ENCODE measurements at regions not wholly inside any gene's neighbourhood (a gene's known extent, or its start where the extent isn't known, plus 50 kb on each side); places are given as distances from the start of the nearest gene placed in this dataset.

DNA sequence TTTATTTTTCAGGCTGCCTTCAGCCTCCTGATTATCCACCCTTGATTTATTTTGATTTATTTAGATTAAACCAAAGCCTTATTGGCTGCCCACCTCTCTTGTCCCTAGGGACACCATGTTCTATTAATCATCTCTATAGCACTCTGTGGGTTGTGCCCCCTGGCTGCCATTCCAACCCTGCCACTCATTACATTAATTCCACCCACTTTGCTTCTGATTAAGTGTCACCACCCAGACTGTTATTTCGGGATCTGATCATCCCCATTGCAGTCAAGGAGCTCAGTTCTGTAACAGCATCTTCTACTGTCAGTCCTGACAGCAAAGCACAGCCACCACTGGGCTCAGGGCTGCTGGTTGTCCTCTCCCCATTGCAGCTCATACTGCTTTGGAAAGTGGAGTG is 175.1 kb upstream of the DDX18 start:
- TF ChIP-seq ZNF70 (CRISPR knock-in tag; IDR thresholded peaks at IDR 0.05) (no peak), ZFP30 (CRISPR knock-in tag; IDR thresholded peaks at IDR 0.05) (no peak), CSDC2 (CRISPR knock-in tag; IDR thresholded peaks at IDR 0.05) (no peak), PPARA (CRISPR knock-in tag; IDR thresholded peaks at IDR 0.05; ENCODE audit: borderline replicate concordance) (no peak), ZNF8 (CRISPR knock-in tag; IDR thresholded peaks at IDR 0.05) (no peak), CREB5 (CRISPR knock-in tag; IDR thresholded peaks at IDR 0.05; ENCODE audit: low read depth) (no peak), ISL1 (CRISPR knock-in tag; IDR thresholded peaks at IDR 0.05) (no peak), BACH2 (CRISPR knock-in tag; IDR thresholded peaks at IDR 0.05; ENCODE audit: borderline replicate concordance) (no peak), RARB (CRISPR knock-in tag; IDR thresholded peaks at IDR 0.05) (no peak), ZFP3 (CRISPR knock-in tag; IDR thresholded peaks at IDR 0.05) (no peak)
- TF ChIP-seq, protein P1, sequence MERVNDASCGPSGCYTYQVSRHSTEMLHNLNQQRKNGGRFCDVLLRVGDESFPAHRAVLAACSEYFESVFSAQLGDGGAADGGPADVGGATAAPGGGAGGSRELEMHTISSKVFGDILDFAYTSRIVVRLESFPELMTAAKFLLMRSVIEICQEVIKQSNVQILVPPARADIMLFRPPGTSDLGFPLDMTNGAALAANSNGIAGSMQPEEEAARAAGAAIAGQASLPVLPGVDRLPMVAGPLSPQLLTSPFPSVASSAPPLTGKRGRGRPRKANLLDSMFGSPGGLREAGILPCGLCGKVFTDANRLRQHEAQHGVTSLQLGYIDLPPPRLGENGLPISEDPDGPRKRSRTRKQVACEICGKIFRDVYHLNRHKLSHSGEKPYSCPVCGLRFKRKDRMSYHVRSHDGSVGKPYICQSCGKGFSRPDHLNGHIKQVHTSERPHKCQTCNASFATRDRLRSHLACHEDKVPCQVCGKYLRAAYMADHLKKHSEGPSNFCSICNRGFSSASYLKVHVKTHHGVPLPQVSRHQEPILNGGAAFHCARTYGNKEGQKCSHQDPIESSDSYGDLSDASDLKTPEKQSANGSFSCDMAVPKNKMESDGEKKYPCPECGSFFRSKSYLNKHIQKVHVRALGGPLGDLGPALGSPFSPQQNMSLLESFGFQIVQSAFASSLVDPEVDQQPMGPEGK (CRISPR knock-in tag; IDR thresholded peaks at IDR 0.05; ENCODE audit: borderline replicate concordance): no peak
- TF ChIP-seq, protein P2, sequence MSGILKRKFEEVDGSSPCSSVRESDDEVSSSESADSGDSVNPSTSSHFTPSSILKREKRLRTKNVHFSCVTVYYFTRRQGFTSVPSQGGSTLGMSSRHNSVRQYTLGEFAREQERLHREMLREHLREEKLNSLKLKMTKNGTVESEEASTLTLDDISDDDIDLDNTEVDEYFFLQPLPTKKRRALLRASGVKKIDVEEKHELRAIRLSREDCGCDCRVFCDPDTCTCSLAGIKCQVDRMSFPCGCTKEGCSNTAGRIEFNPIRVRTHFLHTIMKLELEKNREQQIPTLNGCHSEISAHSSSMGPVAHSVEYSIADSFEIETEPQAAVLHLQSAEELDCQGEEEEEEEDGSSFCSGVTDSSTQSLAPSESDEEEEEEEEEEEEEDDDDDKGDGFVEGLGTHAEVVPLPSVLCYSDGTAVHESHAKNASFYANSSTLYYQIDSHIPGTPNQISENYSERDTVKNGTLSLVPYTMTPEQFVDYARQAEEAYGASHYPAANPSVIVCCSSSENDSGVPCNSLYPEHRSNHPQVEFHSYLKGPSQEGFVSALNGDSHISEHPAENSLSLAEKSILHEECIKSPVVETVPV (CRISPR knock-in tag; IDR thresholded peaks at IDR 0.05): no peak
